HUES6 (cell line): ENCODE measurements at regions not wholly inside any gene's neighbourhood (a gene's known extent, or its start where the extent isn't known, plus 50 kb on each side); places are given as distances from the start of the nearest gene placed in this dataset.

Experiments
- H3K27ac ChIP-seq: 2 replicates; pipeline ENCODE4 v1.7.0; 2013; ENCODE audit warnings: low read depth, mild to moderate bottlenecking, low read length, inconsistent platforms
- H3K27me3 ChIP-seq: 2 replicates; pipeline ENCODE4 v1.6.1; 2013; ENCODE audit warnings: low read length; ENCODE audit not compliant: control insufficient read depth, insufficient read depth
- H3K36me3 ChIP-seq: 2 replicates; pipeline ENCODE4 v1.6.1; 2013; ENCODE audit warnings: low read length; ENCODE audit not compliant: control insufficient read depth, insufficient read depth
- H3K4me1 ChIP-seq: 2 replicates; pipeline ENCODE4 v1.6.1; 2013; ENCODE audit warnings: low read length; ENCODE audit not compliant: control insufficient read depth, insufficient read depth
- H3K4me3 ChIP-seq: 2 replicates; pipeline ENCODE4 v1.5.1; 2013; ENCODE audit warnings: low read depth, low read length
- H3K9ac ChIP-seq: one replicate; pipeline ENCODE4 v1.6.1; 2013; ENCODE audit warnings: mild to moderate bottlenecking, low read length
- H3K9me3 ChIP-seq: 2 replicates; pipeline ENCODE4 v1.6.1; 2013; ENCODE audit warnings: low read depth, low read length; ENCODE audit not compliant: control insufficient read depth, insufficient read depth

GRCh38 chr18:1394966-1395365 is 490.3 kb downstream of the ADCYAP1 start:
- H3K27ac ChIP-seq = no peak overlapping the region
- no peaks in the 10 kb centered on the region for H3K9me3 ChIP-seq
- no peaks in the 10 kb centered on the region for H3K4me1 ChIP-seq
- H3K4me3 ChIP-seq = no peak overlapping the region
- no peak overlapping the region for H3K9ac ChIP-seq
- no peaks in the 10 kb centered on the region for H3K36me3 ChIP-seq
- H3K27me3 ChIP-seq = no peaks in the 10 kb centered on the region

- H3K36me3 ChIP-seq = no peaks in the 10 kb centered on the region
- H3K4me3 ChIP-seq = no peak overlapping the region
- no peak overlapping the region for H3K27ac ChIP-seq
- H3K27me3 ChIP-seq = no peaks in the 10 kb centered on the region
- no peaks in the 10 kb centered on the region for H3K4me1 ChIP-seq
- H3K9me3 ChIP-seq = no peaks in the 10 kb centered on the region
- H3K9ac ChIP-seq = no peak overlapping the region
Observed at GRCh38 chr18:1408376-1408775, 503.7 kb downstream of the ADCYAP1 start.

- Histone ChIP-seq H3K4me3 (no peak overlapping the region), H3K4me1 (no peaks in the 10 kb centered on the region), H3K36me3 (no peaks in the 10 kb centered on the region), H3K9me3 (no peaks in the 10 kb centered on the region), H3K9ac (no peak overlapping the region), H3K27ac (no peak overlapping the region), H3K27me3 (no peaks in the 10 kb centered on the region)
Observed at GRCh38 chr18:1412655-1413322, 508.1 kb downstream of the ADCYAP1 start.

GRCh38 chr18:1413323-1413675 is 508.6 kb downstream of the ADCYAP1 start:
- no peaks in the 10 kb centered on the region for H3K9me3 ChIP-seq

GRCh38 chr18:1416074-1416473 is 511.4 kb downstream of the ADCYAP1 start:
- Histone ChIP-seq H3K4me1 (no peaks in the 10 kb centered on the region), H3K27ac (no peak overlapping the region), H3K9me3 (no peaks in the 10 kb centered on the region), H3K27me3 (no peaks in the 10 kb centered on the region), H3K9ac (no peak overlapping the region), H3K36me3 (no peaks in the 10 kb centered on the region), H3K4me3 (no peak overlapping the region)

More at GRCh38 chr18:1413323-1413675, 508.6 kb downstream of the ADCYAP1 start:
- no peak overlapping the region for H3K4me3 ChIP-seq
- no peak overlapping the region for H3K27ac ChIP-seq
- H3K9ac ChIP-seq = no peak overlapping the region
- no peaks in the 10 kb centered on the region for H3K36me3 ChIP-seq
- H3K4me1 ChIP-seq = no peaks in the 10 kb centered on the region
- H3K27me3 ChIP-seq = no peaks in the 10 kb centered on the region

- no peak overlapping the region for H3K4me3 ChIP-seq
- H3K36me3 ChIP-seq = no peaks in the 10 kb centered on the region
- H3K9ac ChIP-seq = no peak overlapping the region
- H3K9me3 ChIP-seq = no peaks in the 10 kb centered on the region
- no peak overlapping the region for H3K27ac ChIP-seq
- no peaks in the 10 kb centered on the region for H3K4me1 ChIP-seq
- 0 out of 2 replicates have a peak, but pooled peaks cover 2% of the 10 kb centered on the region for H3K27me3 ChIP-seq
Observed at GRCh38 chr18:1421502-1421901, 516.8 kb downstream of the ADCYAP1 start.

GRCh38 chr18:1422634-1423033 is 518.0 kb downstream of the ADCYAP1 start:
- Histone ChIP-seq H3K9ac (no peak overlapping the region), H3K4me3 (no peak overlapping the region), H3K4me1 (no peaks in the 10 kb centered on the region)

GRCh38 chr18:1425679-1426078 is 521.0 kb downstream of the ADCYAP1 start:
- H3K9ac ChIP-seq = no peak overlapping the region
- no peaks in the 10 kb centered on the region for H3K4me1 ChIP-seq
- H3K27ac ChIP-seq = no peak overlapping the region
- no peaks in the 10 kb centered on the region for H3K36me3 ChIP-seq
- 0 out of 2 replicates have a peak, but pooled peaks cover 2% of the 10 kb centered on the region for H3K27me3 ChIP-seq
- no peaks in the 10 kb centered on the region for H3K9me3 ChIP-seq
- no peak overlapping the region for H3K4me3 ChIP-seq

More at GRCh38 chr18:1422634-1423033, 518.0 kb downstream of the ADCYAP1 start:
- no peaks in the 10 kb centered on the region for H3K9me3 ChIP-seq
- no peak overlapping the region for H3K27ac ChIP-seq
- H3K36me3 ChIP-seq = no peaks in the 10 kb centered on the region
- 0 out of 2 replicates have a peak, but pooled peaks cover 2% of the 10 kb centered on the region for H3K27me3 ChIP-seq

GRCh38 chr18:1435487-1435886 is 530.8 kb downstream of the ADCYAP1 start:
- Histone ChIP-seq H3K4me1 (no peaks in the 10 kb centered on the region), H3K27ac (no peak overlapping the region), H3K4me3 (no peak overlapping the region), H3K9me3 (no peaks in the 10 kb centered on the region), H3K27me3 (no peaks in the 10 kb centered on the region), H3K9ac (no peak overlapping the region), H3K36me3 (no peaks in the 10 kb centered on the region)

GRCh38 chr18:1436199-1436598 is 531.5 kb downstream of the ADCYAP1 start:
- no peaks in the 10 kb centered on the region for H3K36me3 ChIP-seq
- H3K27ac ChIP-seq = no peak overlapping the region
- no peaks in the 10 kb centered on the region for H3K9me3 ChIP-seq
- no peak overlapping the region for H3K9ac ChIP-seq
- no peaks in the 10 kb centered on the region for H3K4me1 ChIP-seq
- no peak overlapping the region for H3K4me3 ChIP-seq
- H3K27me3 ChIP-seq = no peaks in the 10 kb centered on the region

- H3K4me3 ChIP-seq = no peak overlapping the region
- H3K36me3 ChIP-seq = no peaks in the 10 kb centered on the region
- H3K27ac ChIP-seq = no peak overlapping the region
- no peaks in the 10 kb centered on the region for H3K9me3 ChIP-seq
- no peaks in the 10 kb centered on the region for H3K27me3 ChIP-seq
- no peak overlapping the region for H3K9ac ChIP-seq
- H3K4me1 ChIP-seq = no peaks in the 10 kb centered on the region
Observed at GRCh38 chr18:1438458-1438910, 533.8 kb downstream of the ADCYAP1 start.
